Muscle layer of duodenum (tissue), 2 donors: ENCODE measurements at regions not wholly inside any gene's neighbourhood (a gene's known extent, or its start where the extent isn't known, plus 50 kb on each side); places are given as distances from the start of the nearest gene placed in this dataset.
"Not testable (repeated sequence)": the region's sequence is repeated elsewhere in the genome, so short reads cannot be mapped to it uniquely, and the experiment has no call there.

Source experiments
- H3K27ac ChIP-seq: one replicate; pipeline ENCODE4 v1.7.0; 2013; ENCODE audit warnings: mild to moderate bottlenecking, low read length
- H3K27me3 ChIP-seq: one replicate; pipeline ENCODE4 v1.7.0; 2013; ENCODE audit warnings: low read depth, mild to moderate bottlenecking, control low read depth, low read length
- H3K36me3 ChIP-seq, 2 donors: one replicate each; pipeline ENCODE4 v1.7.0; 2013; ENCODE audit warnings: low read length in 2 of 2, control low read depth in 1 of 2, mild to moderate bottlenecking in 1 of 2; ENCODE audit not compliant: insufficient read depth in 2 of 2, control insufficient read depth in 1 of 2
- H3K4me1 ChIP-seq, 2 donors: one replicate each; pipeline ENCODE4 v1.7.0; 2013; ENCODE audit warnings: low read length in 2 of 2, mild to moderate bottlenecking in 2 of 2, control low read depth in 1 of 2, moderate library complexity in 1 of 2; ENCODE audit not compliant: insufficient read depth in 2 of 2, control insufficient read depth in 1 of 2
- H3K4me3 ChIP-seq, 2 donors: one replicate each; pipeline ENCODE4 v1.7.0; 2013; ENCODE audit warnings: low read length in 2 of 2, low read depth in 1 of 2, mild to moderate bottlenecking in 1 of 2
- H3K9me3 ChIP-seq, 2 donors: one replicate each; pipeline ENCODE4 v1.7.0; 2013; ENCODE audit warnings: low read length in 2 of 2, control low read depth in 1 of 2, mild to moderate bottlenecking in 1 of 2; ENCODE audit not compliant: control insufficient read depth in 1 of 2
- donor health status: healthy.

- no peaks in the 10 kb centered on the region for H3K36me3 ChIP-seq
- no peaks in the 10 kb centered on the region for H3K27me3 ChIP-seq
- H3K4me1 ChIP-seq: no peaks in the 10 kb centered on the region
- no peak overlapping the region for H3K4me3 ChIP-seq
- no peaks in the 10 kb centered on the region for H3K9me3 ChIP-seq
- no peak overlapping the region for H3K27ac ChIP-seq
Observed at GRCh38 chr3:191566469-191566868, 105.5 kb downstream of the PYDC2 start.

DNA sequence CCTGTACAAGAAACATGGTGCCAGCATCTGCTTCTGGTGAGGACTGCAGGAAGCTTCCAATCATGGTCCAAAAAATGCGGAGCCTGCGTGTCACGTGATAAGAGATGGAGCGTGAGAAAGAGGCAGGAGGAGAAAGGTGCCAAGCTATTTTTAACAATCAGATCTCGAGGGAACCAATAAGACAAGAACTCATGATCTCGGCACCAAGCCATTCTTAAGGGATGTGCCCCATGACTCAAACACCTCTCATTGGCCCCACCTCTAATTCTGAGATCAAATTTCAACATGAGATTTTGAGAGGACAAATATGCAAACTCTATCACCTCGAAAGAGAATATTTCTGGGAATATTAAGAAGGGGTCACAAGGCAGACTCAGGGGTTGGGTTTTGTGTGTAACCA lies 107.2 kb downstream of the PYDC2 start:
- Histone ChIP-seq H3K9me3 (no peaks in the 10 kb centered on the region), H3K27ac (no peak overlapping the region), H3K36me3 (no peaks in the 10 kb centered on the region), H3K27me3 (no peaks in the 10 kb centered on the region), H3K4me3 (no peak overlapping the region), H3K4me1 (no peaks in the 10 kb centered on the region)

GRCh38 chr3:191592105-191592504 lies 131.1 kb downstream of the PYDC2 start:
- Histone ChIP-seq H3K27me3 (no peaks in the 10 kb centered on the region), H3K27ac (no peak overlapping the region), H3K4me3 (no peak overlapping the region), H3K9me3 (no peaks in the 10 kb centered on the region), H3K36me3 (no peaks in the 10 kb centered on the region), H3K4me1 (no peaks in the 10 kb centered on the region)

GRCh38 chr3:191593486-191593885 lies 132.5 kb downstream of the PYDC2 start:
- no peak overlapping the region for H3K4me3 ChIP-seq
- no peak overlapping the region for H3K27ac ChIP-seq
- H3K27me3 ChIP-seq: no peaks in the 10 kb centered on the region
- H3K36me3 ChIP-seq: no peaks in the 10 kb centered on the region
- no peaks in the 10 kb centered on the region for H3K4me1 ChIP-seq
- no peaks in the 10 kb centered on the region for H3K9me3 ChIP-seq

- not testable (repeated sequence) for H3K27ac ChIP-seq, H3K4me1 ChIP-seq, H3K36me3 ChIP-seq, H3K27me3 ChIP-seq, H3K4me3 ChIP-seq, H3K9me3 ChIP-seq
Observed at GRCh38 chr3:191615511-191615910, 154.5 kb downstream of the PYDC2 start.

DNA sequence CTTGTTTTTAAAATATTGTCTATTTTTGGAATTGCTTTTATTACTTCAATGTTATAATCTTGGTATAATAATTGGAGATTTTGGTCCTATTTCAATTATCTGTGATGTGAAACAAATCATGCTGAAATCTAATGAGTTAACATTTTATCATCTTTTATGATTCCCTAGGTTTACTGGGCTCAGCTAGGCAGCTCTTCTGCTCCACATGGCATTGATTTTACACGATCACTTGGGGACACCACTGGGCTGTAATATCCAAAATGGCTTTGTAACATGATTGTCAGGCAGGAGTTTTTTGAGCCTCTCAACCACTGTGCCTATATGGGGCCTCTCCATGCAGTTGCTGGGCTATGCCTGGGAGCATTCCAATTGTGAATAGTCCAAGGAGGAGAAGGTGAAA lies 163.3 kb downstream of the PYDC2 start:
- Histone ChIP-seq H3K27me3 (no peaks in the 10 kb centered on the region), H3K36me3 (no peaks in the 10 kb centered on the region), H3K4me1 (no peaks in the 10 kb centered on the region), H3K27ac (no peak overlapping the region), H3K4me3 (no peak overlapping the region), H3K9me3 (no peaks in the 10 kb centered on the region)

DNA sequence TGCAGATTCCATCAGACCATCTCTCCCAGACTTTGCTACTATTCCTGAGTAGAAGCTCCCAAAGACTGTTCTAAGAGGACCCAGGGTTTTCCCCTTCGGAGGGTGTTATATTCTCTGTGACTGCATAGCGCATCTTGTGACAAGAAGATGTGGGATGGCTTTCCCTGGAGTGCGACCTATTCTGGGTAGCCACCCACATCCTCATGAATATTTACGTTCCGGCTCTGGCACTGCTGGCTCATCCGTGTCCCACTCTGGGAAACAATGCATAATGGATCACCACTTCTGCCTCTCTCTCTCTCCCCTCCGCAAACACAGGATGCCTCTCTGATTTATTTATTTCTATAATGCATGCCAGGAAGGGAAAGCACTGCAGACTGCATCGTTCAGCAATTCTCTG lies 166.1 kb downstream of the PYDC2 start:
- H3K27ac ChIP-seq: no peak overlapping the region
- no peaks in the 10 kb centered on the region for H3K9me3 ChIP-seq
- no peaks in the 10 kb centered on the region for H3K27me3 ChIP-seq
- no peaks in the 10 kb centered on the region for H3K4me1 ChIP-seq
- no peak overlapping the region for H3K4me3 ChIP-seq
- H3K36me3 ChIP-seq: no peaks in the 10 kb centered on the region

- no peak overlapping the region for H3K4me3 ChIP-seq
- no peak overlapping the region for H3K27ac ChIP-seq
- H3K9me3 ChIP-seq: no peaks in the 10 kb centered on the region
- H3K36me3 ChIP-seq: no peaks in the 10 kb centered on the region
- no peaks in the 10 kb centered on the region for H3K4me1 ChIP-seq
- H3K27me3 ChIP-seq: no peaks in the 10 kb centered on the region
Observed at GRCh38 chr3:191628571-191628970, 167.6 kb downstream of the PYDC2 start.

- Histone ChIP-seq H3K27ac (no peak overlapping the region), H3K36me3 (no peaks in the 10 kb centered on the region), H3K4me3 (no peak overlapping the region), H3K4me1 (no peaks in the 10 kb centered on the region), H3K9me3 (no peaks in the 10 kb centered on the region), H3K27me3 (no peaks in the 10 kb centered on the region)
Observed at GRCh38 chr3:191631496-191631895, 170.5 kb downstream of the PYDC2 start.

DNA sequence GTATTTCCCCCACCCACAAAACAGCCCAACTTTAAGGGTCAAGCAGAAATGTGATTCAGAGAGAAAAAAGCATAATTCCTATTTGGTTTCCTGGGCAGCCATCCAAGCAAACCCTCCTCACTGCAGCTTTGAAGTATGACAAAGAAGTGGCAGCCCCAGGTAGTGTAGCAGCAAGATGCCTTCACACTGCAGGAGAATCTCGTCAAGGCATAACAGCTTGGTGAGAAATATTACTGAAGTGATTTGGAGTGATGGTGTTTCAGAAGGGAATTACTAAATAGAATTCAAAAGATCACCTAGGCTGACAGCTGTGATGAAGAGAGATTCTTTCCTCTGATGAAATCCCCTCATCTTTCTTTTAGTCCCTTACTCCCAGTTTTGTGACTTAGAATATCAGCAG lies 173.9 kb downstream of the PYDC2 start:
- H3K4me1 ChIP-seq: no peaks in the 10 kb centered on the region
- H3K36me3 ChIP-seq: no peaks in the 10 kb centered on the region
- no peak overlapping the region for H3K27ac ChIP-seq
- H3K27me3 ChIP-seq: no peaks in the 10 kb centered on the region
- H3K9me3 ChIP-seq: no peaks in the 10 kb centered on the region
- H3K4me3 ChIP-seq: no peak overlapping the region

GRCh38 chr3:191637611-191638010 lies 176.6 kb downstream of the PYDC2 start:
- Histone ChIP-seq H3K4me3 (no peak overlapping the region), H3K9me3 (no peaks in the 10 kb centered on the region), H3K27me3 (no peaks in the 10 kb centered on the region), H3K27ac (no peak overlapping the region), H3K4me1 (no peaks in the 10 kb centered on the region), H3K36me3 (no peaks in the 10 kb centered on the region)

DNA sequence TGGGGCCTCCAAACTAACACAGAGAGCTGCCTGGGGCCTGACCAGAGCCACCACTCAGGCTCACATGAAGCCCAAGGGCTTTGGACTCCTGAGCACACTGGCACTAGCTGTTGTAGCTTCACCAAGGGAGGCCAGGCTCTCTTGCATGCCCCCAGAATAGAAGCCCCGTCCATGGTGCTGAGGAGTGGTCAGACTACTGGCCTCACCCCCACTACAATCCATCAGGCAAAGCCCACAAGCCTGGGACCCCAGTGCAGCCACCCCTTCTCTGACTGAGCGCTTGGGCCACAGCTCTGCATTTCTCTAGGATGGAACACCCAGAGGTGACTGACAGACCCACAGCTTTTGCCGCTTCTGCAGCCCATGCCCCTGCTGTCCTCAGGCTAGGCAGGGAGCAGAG lies 180.8 kb downstream of the PYDC2 start:
- Histone ChIP-seq H3K9me3 (peaks cover 0 to 4% of the 10 kb centered on the region in 2 donors), H3K36me3 (no peaks in the 10 kb centered on the region), H3K4me3 (no peak overlapping the region)

More for the DNA sequence above, 180.8 kb downstream of the PYDC2 start:
- H3K27me3 ChIP-seq: no peaks in the 10 kb centered on the region
- no peak overlapping the region for H3K27ac ChIP-seq
- H3K4me1 ChIP-seq: no peaks in the 10 kb centered on the region
